GM12878 (cell line): ENCODE measurements at regions not wholly inside any gene's neighbourhood (a gene's known extent, or its start where the extent isn't known, plus 50 kb on each side); places are given as distances from the start of the nearest gene placed in this dataset.

Experiments
- ATAC-seq: fragments of 200-7000 bp; cut with Tn5 transposase; 3 replicates; pipeline ENCODE4 v1.9.1; 2020; ENCODE audit warnings: mild to moderate bottlenecking, moderate library complexity
- BruUV-seq: library from RNA; stranded (reverse); fragments of 400-500 nt; replicated peaks from 2 replicates; lab custom pipeline; 2021; lab: Mats Ljungman, UMichigan
- CTCF ChIA-PET: fragments of 300-600 bp; sonication (Branson Sonifier 250); formaldehyde crosslinking; extraction: SDS; loops from one replicate; lab custom pipeline; 2021; ENCODE audit warnings: inconsistent platforms; lab: Yijun Ruan, JAX
- POLR2A ChIA-PET: fragments of 350-600 bp; formaldehyde crosslinking; extraction: SDS; loops from one replicate; lab custom pipeline; 2021; ENCODE audit warnings: inconsistent platforms; lab: Charles Lee
- RAD21 ChIA-PET: fragments of 300-600 bp; sonication (Branson Sonifier 250); formaldehyde crosslinking; loops from one replicate; lab custom pipeline; 2023; ENCODE audit warnings: antibody characterized with exemption; ENCODE audit not compliant: unreplicated experiment; lab: Charles Lee
- SMC1A ChIA-PET: fragments of 300-600 bp; sonication (Branson Sonifier 250); formaldehyde crosslinking; loops from one replicate; lab custom pipeline; 2023; ENCODE audit not compliant: unreplicated experiment, uncharacterized antibody; lab: Charles Lee
- DNase-seq: peaks from one replicate; pipeline ENCODE4 v3.0.0-alpha.2; 2011; ENCODE audit warnings: low read depth, low spot score
- FAIRE-seq: peaks from 3 replicates; lab custom pipeline; 2011; peaks lifted over from hg19 to GRCh38; lab: Jason Lieb, UNC
- H2AFZ ChIP-seq: 2 replicates; pipeline ENCODE4 v1.6.0; 2011; ENCODE audit warnings: low read depth, low read length, control low read depth; ENCODE audit not compliant: control insufficient read depth
- H3K27ac ChIP-seq: 2 replicates; pipeline ENCODE4 v1.5.1; 2011; ENCODE audit warnings: control low read depth; ENCODE audit not compliant: control insufficient read depth, insufficient read depth
- H3K27me3 ChIP-seq, 2 experiments: replicated peaks in 1 of 2; 2 replicates each; pipeline versions ENCODE4 v1.6.0 to v1.6.1; 2011; ENCODE audit warnings: low read length in 1 of 2; ENCODE audit not compliant: control insufficient read depth in 2 of 2, insufficient read depth in 2 of 2
- H3K36me3 ChIP-seq, 2 experiments: 2 replicates each; pipeline ENCODE4 v1.5.1; 2011; ENCODE audit warnings: low read length in 1 of 2; ENCODE audit not compliant: control insufficient read depth in 2 of 2, insufficient read depth in 2 of 2
- H3K4me1 ChIP-seq: 2 replicates; pipeline ENCODE4 v1.6.1; 2011; ENCODE audit warnings: mild to moderate bottlenecking, low read length, moderate library complexity, mixed read lengths; ENCODE audit not compliant: control insufficient read depth, insufficient read depth
- H3K4me2 ChIP-seq: 2 replicates; pipeline ENCODE4 v1.6.0; 2011; ENCODE audit warnings: control low read depth; ENCODE audit not compliant: control insufficient read depth, insufficient read depth
- H3K4me3 ChIP-seq: fragments of 200-600 bp; sonication (generic); 2 replicates; pipeline ENCODE4 v1.5.1; 2016
- H3K79me2 ChIP-seq: 2 replicates; pipeline ENCODE4 v1.6.0; 2011; ENCODE audit warnings: low read length; ENCODE audit not compliant: control insufficient read depth, insufficient read depth
- H3K9ac ChIP-seq: 2 replicates; pipeline ENCODE4 v1.8.0; 2011; ENCODE audit warnings: low read length, control low read depth, mixed read lengths; ENCODE audit not compliant: control insufficient read depth, insufficient read depth
- H3K9me3 ChIP-seq: replicated peaks from 3 replicates; pipeline ENCODE4 v1.5.1; 2011; ENCODE audit warnings: mild to moderate bottlenecking, low read length; ENCODE audit not compliant: control insufficient read depth, insufficient read depth
- H4K20me1 ChIP-seq: 2 replicates; pipeline ENCODE4 v1.6.0; 2011; ENCODE audit not compliant: control insufficient read depth, insufficient read depth
- BHLHE40 ChIP-seq, 2 experiments: fragments of 450-650 bp in 1 of 2; IDR thresholded peaks; 2 replicates each; pipeline ENCODE4 v1.6.1; 2011 to 2017; ENCODE audit warnings: low read depth in 2 of 2, borderline replicate concordance in 1 of 2, improper control_type of control experiment in 1 of 2, low read length in 1 of 2, mild to moderate bottlenecking in 1 of 2
- CBX5 ChIP-seq: sonication (generic); IDR thresholded peaks from 2 replicates; pipeline ENCODE4 v1.6.1; 2016; ENCODE audit warnings: low read depth, moderate library complexity, mild to moderate bottlenecking, inconsistent platforms
- CHD2 ChIP-seq: IDR thresholded peaks from 2 replicates; pipeline ENCODE4 v1.6.1; 2011; ENCODE audit warnings: low read depth, low read length, improper control_type of control experiment, borderline replicate concordance
- CREM ChIP-seq: IDR thresholded peaks from 2 replicates; pipeline ENCODE4 v1.6.1; 2014; ENCODE audit warnings: antibody characterized with exemption, low read depth
- EED ChIP-seq: sonication (generic); IDR thresholded peaks from 2 replicates; pipeline ENCODE4 v1.6.1; 2016; ENCODE audit warnings: antibody characterized with exemption, low read depth
- HCFC1 ChIP-seq: fragments of 150-350 bp; IDR thresholded peaks from 2 replicates; pipeline ENCODE4 v1.6.1; 2014; ENCODE audit warnings: low read length
- JUNB ChIP-seq: IDR thresholded peaks from 2 replicates; pipeline ENCODE4 v1.6.1; 2016; ENCODE audit warnings: antibody characterized with exemption, mild to moderate bottlenecking
- KLF5 ChIP-seq: fragments of 450-650 bp; IDR thresholded peaks from 2 replicates; pipeline ENCODE4 v1.6.1; 2014; ENCODE audit warnings: mild to moderate bottlenecking; ENCODE audit not compliant: partially characterized antibody
- MEF2A ChIP-seq: IDR thresholded peaks from 2 replicates; pipeline ENCODE4 v1.6.1; 2011; ENCODE audit warnings: low read depth, mild to moderate bottlenecking, low read length, moderate library complexity; ENCODE audit not compliant: insufficient read depth
- MXI1 ChIP-seq: fragments of 150-350 bp; IDR thresholded peaks from 2 replicates; pipeline ENCODE4 v1.6.1; 2011; ENCODE audit warnings: low read depth, mild to moderate bottlenecking, inconsistent platforms, low read length, improper control_type of control experiment
- NR2C2 ChIP-seq: IDR thresholded peaks from 2 replicates; pipeline ENCODE4 v1.6.1; 2011; ENCODE audit warnings: borderline replicate concordance, low read depth; ENCODE audit not compliant: control insufficient read depth, insufficient read length
- SP1 ChIP-seq: IDR thresholded peaks from one replicate; pipeline ENCODE4 v1.6.1; 2011; ENCODE audit warnings: low read depth, low read length
- SREBF1 ChIP-seq: IDR thresholded peaks from 2 replicates; pipeline ENCODE4 v1.6.1; 2012; ENCODE audit warnings: mild to moderate bottlenecking, low read length
- ZNF217 ChIP-seq: fragments of 450-650 bp; IDR thresholded peaks from 2 replicates; pipeline ENCODE4 v1.6.1; 2017; ENCODE audit warnings: antibody characterized with exemption, mild to moderate bottlenecking
- ZNF622 ChIP-seq: fragments of 450-650 bp; IDR thresholded peaks from 2 replicates; pipeline ENCODE4 v1.6.1; 2017; ENCODE audit warnings: mild to moderate bottlenecking, inconsistent platforms
- WGBS: methylation state at CpG from one replicate; pipeline ENCODE4 v1.1.6; 2016; ENCODE audit warnings: low lambda C conversion rate; ENCODE audit not compliant: insufficient replicate concordance, insufficient coverage; ENCODE audit errors: missing lambda C conversion rate; 5-methylcytosine and 5-hydroxymethylcytosine counted together
- in situ Hi-C: fragments of 300-500 bp; cut with MboI; formaldehyde crosslinking; loops from 9 replicates; pipeline ENCODE4 v1.14.3; 2018; ENCODE audit warnings: mixed read lengths
- intact Hi-C: fragments of 100-400 bp; cut with micrococcal nuclease; formaldehyde crosslinking; loops from one replicate; pipeline ENCODE4 v1.14.2; 2022; ENCODE audit not compliant: unreplicated experiment
- TF ChIP-seq, protein P1 (sequence below): fragments of 450-650 bp; IDR thresholded peaks from 2 replicates; pipeline ENCODE4 v1.6.1; 2017; ENCODE audit warnings: mild to moderate bottlenecking, moderate library complexity
- TF ChIP-seq, protein P2 (sequence below): fragments of 450-650 bp; IDR thresholded peaks from 2 replicates; pipeline ENCODE4 v1.6.1; 2017; ENCODE audit warnings: borderline replicate concordance
- TF ChIP-seq, protein P3 (sequence below): fragments of 450-650 bp; IDR thresholded peaks from 2 replicates; pipeline ENCODE4 v1.6.1; 2016; ENCODE audit warnings: mild to moderate bottlenecking

DNA sequence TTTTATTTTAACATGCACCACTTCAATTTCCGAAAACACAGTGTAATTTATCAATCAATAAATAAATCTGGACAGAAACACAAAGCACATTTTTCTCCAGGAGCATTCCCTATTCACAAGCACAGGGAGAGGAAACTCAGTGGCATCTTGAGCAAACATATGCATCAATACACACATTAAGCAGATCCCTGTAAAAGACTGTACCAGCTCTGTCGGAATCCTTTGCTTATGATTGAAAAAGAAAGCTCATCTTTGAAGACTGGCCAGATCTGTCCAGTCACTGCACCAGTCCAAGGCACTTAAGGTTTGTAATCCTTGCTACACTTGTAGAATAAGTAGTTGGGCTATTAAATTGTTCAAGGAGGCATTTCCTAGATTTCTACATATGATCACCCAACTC, 343.9 kb downstream of the BMPER start:
- intact Hi-C loops: no loop called here

More for the DNA sequence above, 343.9 kb downstream of the BMPER start:
- H3K9ac ChIP-seq: no peak overlapping the region
- no TSS peak for BruUV-seq
- in situ Hi-C loops: no loop called here
- ATAC-seq (no peak), FAIRE-seq (no peak), DNase-seq (no peak)
- H3K4me2 ChIP-seq: no peak overlapping the region
- ChIA-PET RAD21 (no interaction called here), CTCF (no interaction called here), SMC1A (no interaction called here), POLR2A (no interaction called here)
- no peaks in the 10 kb centered on the region for H3K27me3 ChIP-seq
- H3K4me3 ChIP-seq: no peak overlapping the region
- no peaks in the 10 kb centered on the region for H3K36me3 ChIP-seq
- no peaks in the 10 kb centered on the region for H3K9me3 ChIP-seq
- no peak overlapping the region for H3K27ac ChIP-seq
- H3K79me2 ChIP-seq: no peaks in the 10 kb centered on the region
- H3K4me1 ChIP-seq: no peaks in the 10 kb centered on the region
- WGBS: 0% methylated on average over 2 of the region's 2 CpGs
- no peak overlapping the region for H2AFZ ChIP-seq
- H4K20me1 ChIP-seq: no peaks in the 10 kb centered on the region
- TF ChIP-seq ZNF622 (no peak), EED (no peak), HCFC1 (no peak), MXI1 (no peak), BHLHE40 (IDR thresholded peaks at IDR 0.05; ENCODE audit: borderline replicate concordance in 1 of 2, low read depth in 2 of 2, low read length in 1 of 2) (no peak), JUNB (no peak), SP1 (no peak), CREM (no peak), NR2C2 (no peak), MEF2A (no peak), KLF5 (no peak), CHD2 (no peak), CBX5 (no peak), SREBF1 (no peak), ZNF217 (no peak)
- TF ChIP-seq, protein P1, sequence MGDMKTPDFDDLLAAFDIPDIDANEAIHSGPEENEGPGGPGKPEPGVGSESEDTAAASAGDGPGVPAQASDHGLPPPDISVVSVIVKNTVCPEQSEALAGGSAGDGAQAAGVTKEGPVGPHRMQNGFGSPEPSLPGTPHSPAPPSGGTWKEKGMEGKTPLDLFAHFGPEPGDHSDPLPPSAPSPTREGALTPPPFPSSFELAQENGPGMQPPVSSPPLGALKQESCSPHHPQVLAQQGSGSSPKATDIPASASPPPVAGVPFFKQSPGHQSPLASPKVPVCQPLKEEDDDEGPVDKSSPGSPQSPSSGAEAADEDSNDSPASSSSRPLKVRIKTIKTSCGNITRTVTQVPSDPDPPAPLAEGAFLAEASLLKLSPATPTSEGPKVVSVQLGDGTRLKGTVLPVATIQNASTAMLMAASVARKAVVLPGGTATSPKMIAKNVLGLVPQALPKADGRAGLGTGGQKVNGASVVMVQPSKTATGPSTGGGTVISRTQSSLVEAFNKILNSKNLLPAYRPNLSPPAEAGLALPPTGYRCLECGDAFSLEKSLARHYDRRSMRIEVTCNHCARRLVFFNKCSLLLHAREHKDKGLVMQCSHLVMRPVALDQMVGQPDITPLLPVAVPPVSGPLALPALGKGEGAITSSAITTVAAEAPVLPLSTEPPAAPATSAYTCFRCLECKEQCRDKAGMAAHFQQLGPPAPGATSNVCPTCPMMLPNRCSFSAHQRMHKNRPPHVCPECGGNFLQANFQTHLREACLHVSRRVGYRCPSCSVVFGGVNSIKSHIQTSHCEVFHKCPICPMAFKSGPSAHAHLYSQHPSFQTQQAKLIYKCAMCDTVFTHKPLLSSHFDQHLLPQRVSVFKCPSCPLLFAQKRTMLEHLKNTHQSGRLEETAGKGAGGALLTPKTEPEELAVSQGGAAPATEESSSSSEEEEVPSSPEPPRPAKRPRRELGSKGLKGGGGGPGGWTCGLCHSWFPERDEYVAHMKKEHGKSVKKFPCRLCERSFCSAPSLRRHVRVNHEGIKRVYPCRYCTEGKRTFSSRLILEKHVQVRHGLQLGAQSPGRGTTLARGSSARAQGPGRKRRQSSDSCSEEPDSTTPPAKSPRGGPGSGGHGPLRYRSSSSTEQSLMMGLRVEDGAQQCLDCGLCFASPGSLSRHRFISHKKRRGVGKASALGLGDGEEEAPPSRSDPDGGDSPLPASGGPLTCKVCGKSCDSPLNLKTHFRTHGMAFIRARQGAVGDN: no peak
- TF ChIP-seq, protein P2, sequence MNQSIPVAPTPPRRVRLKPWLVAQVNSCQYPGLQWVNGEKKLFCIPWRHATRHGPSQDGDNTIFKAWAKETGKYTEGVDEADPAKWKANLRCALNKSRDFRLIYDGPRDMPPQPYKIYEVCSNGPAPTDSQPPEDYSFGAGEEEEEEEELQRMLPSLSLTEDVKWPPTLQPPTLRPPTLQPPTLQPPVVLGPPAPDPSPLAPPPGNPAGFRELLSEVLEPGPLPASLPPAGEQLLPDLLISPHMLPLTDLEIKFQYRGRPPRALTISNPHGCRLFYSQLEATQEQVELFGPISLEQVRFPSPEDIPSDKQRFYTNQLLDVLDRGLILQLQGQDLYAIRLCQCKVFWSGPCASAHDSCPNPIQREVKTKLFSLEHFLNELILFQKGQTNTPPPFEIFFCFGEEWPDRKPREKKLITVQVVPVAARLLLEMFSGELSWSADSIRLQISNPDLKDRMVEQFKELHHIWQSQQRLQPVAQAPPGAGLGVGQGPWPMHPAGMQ: no peak
- TF ChIP-seq, protein P3, sequence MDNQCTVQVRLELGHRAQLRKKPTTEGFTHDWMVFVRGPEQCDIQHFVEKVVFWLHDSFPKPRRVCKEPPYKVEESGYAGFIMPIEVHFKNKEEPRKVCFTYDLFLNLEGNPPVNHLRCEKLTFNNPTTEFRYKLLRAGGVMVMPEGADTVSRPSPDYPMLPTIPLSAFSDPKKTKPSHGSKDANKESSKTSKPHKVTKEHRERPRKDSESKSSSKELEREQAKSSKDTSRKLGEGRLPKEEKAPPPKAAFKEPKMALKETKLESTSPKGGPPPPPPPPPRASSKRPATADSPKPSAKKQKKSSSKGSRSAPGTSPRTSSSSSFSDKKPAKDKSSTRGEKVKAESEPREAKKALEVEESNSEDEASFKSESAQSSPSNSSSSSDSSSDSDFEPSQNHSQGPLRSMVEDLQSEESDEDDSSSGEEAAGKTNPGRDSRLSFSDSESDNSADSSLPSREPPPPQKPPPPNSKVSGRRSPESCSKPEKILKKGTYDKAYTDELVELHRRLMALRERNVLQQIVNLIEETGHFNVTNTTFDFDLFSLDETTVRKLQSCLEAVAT: no peak
